ENCODE measurements at regions not wholly inside any gene's neighbourhood (a gene's known extent, or its start where the extent isn't known, plus 50 kb on each side); places are given as distances from the start of the nearest gene placed in this dataset.

GRCh38 chr12:75825686-75826085 is 205.9 kb downstream of the PHLDA1 start:
- TF ChIP-seq RAD21 (conservative IDR thresholded peaks at IDR 0.05) (no peak), CTCF (IDR thresholded peaks at IDR 0.05; ENCODE audit: poor library complexity, severe bottlenecking) (no peak)

All from neural cell (in vitro differentiated cells).